ENCODE measurements at regions not wholly inside any gene's neighbourhood (a gene's known extent, or its start where the extent isn't known, plus 50 kb on each side); places are given as distances from the start of the nearest gene placed in this dataset.

DNA sequence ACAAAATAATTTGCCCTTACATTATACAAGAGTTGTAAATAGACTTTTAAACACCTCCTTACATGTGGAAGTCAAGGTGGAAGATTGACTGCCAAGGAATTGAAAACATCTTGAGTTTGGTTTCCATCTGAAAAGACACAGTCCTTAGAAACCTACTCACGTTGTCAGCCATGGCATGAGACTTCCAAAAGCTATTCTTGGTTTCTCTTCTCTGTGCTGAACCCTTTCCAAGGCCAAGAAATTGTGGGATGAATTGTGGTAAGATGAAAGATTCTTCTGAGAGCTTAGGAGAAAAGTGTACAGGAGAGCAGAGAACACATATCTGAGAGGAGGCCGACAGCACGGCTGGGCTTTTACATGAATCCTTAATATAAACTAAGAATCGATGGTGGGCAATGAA, 370.0 kb downstream of the FBXW7 start:
- H3K27ac Mint-ChIP-seq, result no peak overlapping the region
- no peak overlapping the region for H3K4me3 Mint-ChIP-seq
- H3K27me3 Mint-ChIP-seq, result no peaks in the 10 kb centered on the region
- no peaks in the 10 kb centered on the region for H3K4me1 Mint-ChIP-seq (ENCODE audit: low read depth)
- H3K9me3 Mint-ChIP-seq, result no peaks in the 10 kb centered on the region
- H3K36me3 Mint-ChIP-seq (ENCODE audit: low read depth), result no peaks in the 10 kb centered on the region

DNA sequence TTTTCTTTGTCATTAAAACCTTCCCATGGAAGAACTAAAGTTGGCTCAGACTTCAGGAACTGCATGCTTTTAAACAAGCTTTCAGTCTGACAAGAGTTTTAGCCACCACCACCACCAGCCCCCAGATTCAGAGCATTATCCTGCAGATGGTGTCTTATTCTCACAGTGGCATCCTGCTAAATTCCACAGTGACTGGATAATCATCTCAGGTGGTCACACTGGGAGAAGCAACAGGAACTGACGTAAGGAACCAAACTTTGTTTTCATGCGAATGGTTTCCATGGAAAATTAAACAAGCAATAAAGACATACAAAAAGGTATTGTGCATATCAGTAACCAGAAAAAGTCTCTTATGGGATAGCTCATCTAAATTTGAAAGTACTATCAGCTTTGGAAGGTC, 370.7 kb downstream of the FBXW7 start:
- no peaks in the 10 kb centered on the region for H3K4me1 Mint-ChIP-seq (ENCODE audit: low read depth)
- H3K27ac Mint-ChIP-seq, result no peak overlapping the region
- no peaks in the 10 kb centered on the region for H3K9me3 Mint-ChIP-seq
- H3K36me3 Mint-ChIP-seq (ENCODE audit: low read depth), result no peaks in the 10 kb centered on the region
- H3K4me3 Mint-ChIP-seq, result no peak overlapping the region
- no peaks in the 10 kb centered on the region for H3K27me3 Mint-ChIP-seq

GRCh38 chr4:152164561-152164960, 371.3 kb downstream of the FBXW7 start:
- no peaks in the 10 kb centered on the region for H3K36me3 Mint-ChIP-seq (ENCODE audit: low read depth)
- no peak overlapping the region for H3K4me3 Mint-ChIP-seq
- no peaks in the 10 kb centered on the region for H3K27me3 Mint-ChIP-seq
- H3K4me1 Mint-ChIP-seq (ENCODE audit: low read depth), result no peaks in the 10 kb centered on the region
- no peaks in the 10 kb centered on the region for H3K9me3 Mint-ChIP-seq
- no peak overlapping the region for H3K27ac Mint-ChIP-seq

- Mint-ChIP-seq H3K27ac (no peak overlapping the region), H3K4me3 (no peak overlapping the region), H3K36me3 (ENCODE audit: low read depth) (no peaks in the 10 kb centered on the region), H3K27me3 (no peaks in the 10 kb centered on the region), H3K9me3 (no peaks in the 10 kb centered on the region), H3K4me1 (ENCODE audit: low read depth) (no peaks in the 10 kb centered on the region)
These were observed 373.6 kb downstream of the FBXW7 start for GRCh38 chr4:152162331-152162697.

- no peaks in the 10 kb centered on the region for H3K36me3 Mint-ChIP-seq (ENCODE audit: low read depth)
- H3K27me3 Mint-ChIP-seq, result no peaks in the 10 kb centered on the region
- H3K9me3 Mint-ChIP-seq, result no peaks in the 10 kb centered on the region
- H3K4me3 Mint-ChIP-seq, result no peak overlapping the region
- no peak overlapping the region for H3K27ac Mint-ChIP-seq
- no peaks in the 10 kb centered on the region for H3K4me1 Mint-ChIP-seq (ENCODE audit: low read depth)
These were observed 374.1 kb downstream of the FBXW7 start for GRCh38 chr4:152161676-152162330.

DNA sequence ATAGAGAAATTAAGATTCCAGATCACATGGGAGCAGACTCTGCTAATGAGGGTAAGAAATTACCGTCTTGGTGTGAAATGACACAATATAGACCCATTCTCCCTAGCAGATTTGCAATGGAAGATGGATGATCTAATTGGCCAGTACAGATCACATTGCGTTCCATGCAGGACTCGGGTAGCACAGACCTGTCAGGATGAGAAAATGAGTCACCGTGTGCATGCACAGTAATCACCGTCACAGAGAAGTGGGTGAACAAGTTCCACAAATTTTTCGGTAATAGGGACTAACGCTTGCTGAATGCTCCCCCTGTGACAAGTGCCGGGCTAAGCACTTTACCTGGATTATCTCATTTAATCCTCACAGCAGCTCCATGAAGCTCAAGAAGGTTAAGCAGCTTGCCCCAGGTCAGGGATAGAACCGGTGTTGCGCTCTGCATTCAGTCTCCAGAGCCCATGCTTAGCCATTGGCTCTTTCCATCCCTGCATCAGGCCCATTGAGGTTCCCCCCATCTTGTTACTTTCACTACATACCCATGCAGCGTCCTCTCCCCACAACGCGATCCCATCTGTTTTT, 375.6 kb downstream of the FBXW7 start:
- no peak overlapping the region for H3K4me3 Mint-ChIP-seq
- no peaks in the 10 kb centered on the region for H3K9me3 Mint-ChIP-seq
- no peaks in the 10 kb centered on the region for H3K27me3 Mint-ChIP-seq
- no peaks in the 10 kb centered on the region for H3K36me3 Mint-ChIP-seq (ENCODE audit: low read depth)
- H3K27ac Mint-ChIP-seq, result no peak overlapping the region
- no peaks in the 10 kb centered on the region for H3K4me1 Mint-ChIP-seq (ENCODE audit: low read depth)

DNA sequence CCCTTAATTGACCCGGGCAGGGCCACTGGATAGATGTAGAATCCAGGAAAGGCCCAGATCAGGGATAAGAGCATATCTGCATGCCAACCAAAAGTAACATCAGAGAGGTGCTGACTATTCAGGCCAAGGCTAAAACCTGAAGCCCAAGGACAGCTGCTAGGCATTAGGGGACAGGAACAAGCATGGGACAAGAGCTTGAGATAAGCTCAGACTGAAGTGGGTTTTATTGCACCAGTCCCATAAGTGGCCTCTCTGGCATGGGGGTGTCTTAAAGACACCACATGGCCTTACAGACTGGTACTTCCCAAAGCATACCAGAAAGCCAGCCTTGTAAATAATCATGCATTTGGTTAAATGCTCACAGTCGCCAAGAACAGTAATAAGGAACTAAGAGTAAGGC, 376.1 kb downstream of the FBXW7 start:
- Mint-ChIP-seq H3K27me3 (no peaks in the 10 kb centered on the region), H3K36me3 (ENCODE audit: low read depth) (no peaks in the 10 kb centered on the region), H3K27ac (no peak overlapping the region), H3K9me3 (peaks cover 2% of the 10 kb centered on the region), H3K4me3 (no peak overlapping the region), H3K4me1 (ENCODE audit: low read depth) (peaks cover 5% of the 10 kb centered on the region)

- H3K4me3 Mint-ChIP-seq, result no peak overlapping the region
- H3K9me3 Mint-ChIP-seq, result peaks cover 4% of the 10 kb centered on the region
- H3K27me3 Mint-ChIP-seq, result no peaks in the 10 kb centered on the region
- no peak overlapping the region for H3K27ac Mint-ChIP-seq
- H3K4me1 Mint-ChIP-seq (ENCODE audit: low read depth), result peaks cover 10% of the 10 kb centered on the region
- H3K36me3 Mint-ChIP-seq (ENCODE audit: low read depth), result no peaks in the 10 kb centered on the region
These were observed 377.7 kb downstream of the FBXW7 start for GRCh38 chr4:152158225-152158624.

DNA sequence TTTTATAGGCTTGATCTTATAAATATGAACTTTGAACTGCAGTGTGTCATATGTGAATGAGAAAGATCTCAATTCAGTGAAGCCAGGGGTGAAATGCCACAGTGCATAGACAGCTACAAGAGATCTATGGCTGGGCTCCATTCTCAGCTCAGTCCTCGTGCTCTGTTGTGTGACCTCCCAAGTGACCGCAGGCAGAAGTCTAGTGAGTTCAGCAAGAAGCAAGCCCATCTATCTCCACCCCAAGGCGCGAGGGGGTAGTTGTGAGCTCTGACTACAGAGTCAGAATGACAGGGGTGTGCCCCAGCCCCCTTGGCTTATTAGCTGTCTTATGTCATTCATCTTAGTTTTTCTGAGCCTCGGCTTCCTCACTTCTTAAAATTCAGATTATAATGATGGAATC, 378.3 kb downstream of the FBXW7 start:
- H3K36me3 Mint-ChIP-seq (ENCODE audit: low read depth), result no peaks in the 10 kb centered on the region
- H3K4me3 Mint-ChIP-seq, result no peak overlapping the region
- H3K27ac Mint-ChIP-seq, result no peak overlapping the region
- no peaks in the 10 kb centered on the region for H3K27me3 Mint-ChIP-seq
- H3K9me3 Mint-ChIP-seq, result peaks cover 4% of the 10 kb centered on the region
- peaks cover 10% of the 10 kb centered on the region for H3K4me1 Mint-ChIP-seq (ENCODE audit: low read depth)

GRCh38 chr4:152156442-152156841, 379.4 kb downstream of the FBXW7 start:
- Mint-ChIP-seq H3K9me3 (peaks cover 4% of the 10 kb centered on the region), H3K36me3 (ENCODE audit: low read depth) (no peaks in the 10 kb centered on the region), H3K4me1 (ENCODE audit: low read depth) (peaks cover 10% of the 10 kb centered on the region), H3K27me3 (no peaks in the 10 kb centered on the region), H3K4me3 (no peak overlapping the region), H3K27ac (no peak overlapping the region)

DNA sequence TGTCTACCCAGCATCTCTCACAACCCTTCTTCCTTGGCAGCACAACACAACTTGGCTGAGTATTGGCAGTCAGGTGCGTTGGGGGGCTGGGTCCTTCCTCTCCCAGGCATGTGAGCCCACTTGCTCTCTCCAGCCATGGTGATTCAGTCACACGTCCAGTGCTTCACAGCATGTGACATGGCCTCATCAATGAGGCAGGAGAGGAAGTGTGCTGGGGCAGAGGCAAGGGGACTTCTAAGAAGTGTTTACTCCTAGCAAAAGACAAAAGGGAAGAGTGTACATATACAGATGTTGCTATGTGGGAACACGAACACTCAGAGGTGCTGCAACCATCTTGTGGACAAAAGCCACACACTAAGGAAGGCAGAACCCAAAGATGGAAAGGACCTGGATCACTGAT, 380.8 kb downstream of the FBXW7 start:
- Mint-ChIP-seq H3K4me3 (no peak overlapping the region), H3K4me1 (ENCODE audit: low read depth) (peaks cover 10% of the 10 kb centered on the region), H3K9me3 (peaks cover 4% of the 10 kb centered on the region), H3K27ac (no peak overlapping the region), H3K27me3 (no peaks in the 10 kb centered on the region), H3K36me3 (ENCODE audit: low read depth) (no peaks in the 10 kb centered on the region)

GRCh38 chr4:152154433-152154832, 381.5 kb downstream of the FBXW7 start:
- H3K4me3 Mint-ChIP-seq, result no peak overlapping the region
- H3K27ac Mint-ChIP-seq, result no peak overlapping the region
- H3K27me3 Mint-ChIP-seq, result no peaks in the 10 kb centered on the region
- no peaks in the 10 kb centered on the region for H3K36me3 Mint-ChIP-seq (ENCODE audit: low read depth)
- peaks cover 4% of the 10 kb centered on the region for H3K9me3 Mint-ChIP-seq
- peaks cover 10% of the 10 kb centered on the region for H3K4me1 Mint-ChIP-seq (ENCODE audit: low read depth)

DNA sequence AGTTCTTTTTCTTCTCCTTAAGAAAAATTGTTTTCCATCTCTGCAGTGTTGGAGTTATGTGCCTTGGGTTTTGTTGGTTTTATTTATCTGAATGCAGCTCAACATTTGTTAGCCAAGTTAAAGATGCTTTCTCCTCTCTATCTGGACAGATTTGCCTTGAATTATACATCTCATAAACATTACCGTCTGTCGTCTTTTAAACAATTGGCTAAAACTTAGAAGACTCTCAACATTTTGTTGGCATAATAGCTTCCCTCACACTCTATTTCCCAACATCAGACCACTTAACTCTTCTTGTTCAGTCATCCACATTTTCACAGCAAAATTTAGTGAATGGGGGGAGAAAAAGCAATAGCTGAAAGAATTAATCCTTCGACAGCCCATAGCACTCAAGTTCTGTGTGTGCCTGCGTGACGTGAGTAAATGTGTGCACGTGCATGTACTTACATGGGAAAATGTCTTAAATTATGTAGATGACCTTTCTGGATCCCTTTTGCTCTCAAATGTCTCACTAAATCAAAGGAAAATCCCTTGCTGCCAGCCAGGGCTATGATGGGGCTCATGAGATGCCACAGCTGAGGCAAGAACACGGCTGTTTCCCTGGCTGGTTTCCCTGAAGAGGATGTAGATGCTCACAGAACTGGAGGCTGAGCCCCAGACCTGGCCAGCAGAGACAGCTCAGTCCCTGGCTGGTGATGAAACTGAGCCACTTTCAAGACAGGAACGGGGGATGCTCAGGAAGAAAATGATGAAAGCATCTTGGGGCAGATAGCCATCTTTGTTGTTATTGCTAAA, 382.2 kb downstream of the FBXW7 start:
- no peaks in the 10 kb centered on the region for H3K36me3 Mint-ChIP-seq (ENCODE audit: low read depth)
- H3K4me1 Mint-ChIP-seq (ENCODE audit: low read depth), result peaks cover 10% of the 10 kb centered on the region
- no peaks in the 10 kb centered on the region for H3K27me3 Mint-ChIP-seq
- H3K4me3 Mint-ChIP-seq, result no peak overlapping the region
- no peak overlapping the region for H3K27ac Mint-ChIP-seq
- H3K9me3 Mint-ChIP-seq, result peaks cover 4% of the 10 kb centered on the region

GRCh38 chr4:152150214-152150613, 385.7 kb downstream of the FBXW7 start:
- Mint-ChIP-seq H3K36me3 (ENCODE audit: low read depth) (peaks cover 7% of the 10 kb centered on the region), H3K9me3 (peaks cover 16% of the 10 kb centered on the region), H3K27me3 (no peaks in the 10 kb centered on the region), H3K27ac (no peak overlapping the region), H3K4me3 (no peak overlapping the region), H3K4me1 (ENCODE audit: low read depth) (peaks cover 9% of the 10 kb centered on the region)

- Mint-ChIP-seq H3K36me3 (ENCODE audit: low read depth) (peaks cover 8% of the 10 kb centered on the region), H3K27ac (no peak overlapping the region), H3K9me3 (peaks cover 16% of the 10 kb centered on the region), H3K4me1 (ENCODE audit: low read depth) (peaks cover 4% of the 10 kb centered on the region), H3K4me3 (no peak overlapping the region), H3K27me3 (no peaks in the 10 kb centered on the region)
These were observed 386.1 kb downstream of the FBXW7 start for GRCh38 chr4:152149745-152150144.
